ENCODE measurements at regions not wholly inside any gene's neighbourhood (a gene's known extent, or its start where the extent isn't known, plus 50 kb on each side); places are given as distances from the start of the nearest gene placed in this dataset.
"Not testable (repeated sequence)": the region's sequence is repeated elsewhere in the genome, so short reads cannot be mapped to it uniquely, and the experiment has no call there.

DNA sequence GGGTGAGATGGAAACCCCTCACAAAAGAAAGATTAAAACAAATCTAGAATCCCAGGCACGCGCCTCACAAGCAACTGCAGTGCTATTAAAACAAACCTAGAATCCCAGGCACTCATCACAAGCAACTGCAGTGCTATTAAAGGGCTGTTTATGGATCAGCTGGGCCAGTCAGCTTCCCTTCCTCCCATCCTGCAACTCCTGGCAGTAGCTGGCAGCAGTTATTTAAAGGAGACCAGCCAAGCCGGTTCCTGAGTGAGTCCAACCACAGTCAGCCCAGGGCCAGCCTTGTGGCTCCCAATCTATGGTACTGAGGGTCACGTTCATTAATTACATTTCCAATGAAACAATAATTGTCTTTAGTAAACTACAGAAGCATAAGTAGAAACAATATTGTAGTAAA lies 1673.5 kb downstream of the SPATA31A7 start:
- 13 to 14% methylated on average over 4 of the region's 4 CpGs for WGBS, 2 donors

DNA sequence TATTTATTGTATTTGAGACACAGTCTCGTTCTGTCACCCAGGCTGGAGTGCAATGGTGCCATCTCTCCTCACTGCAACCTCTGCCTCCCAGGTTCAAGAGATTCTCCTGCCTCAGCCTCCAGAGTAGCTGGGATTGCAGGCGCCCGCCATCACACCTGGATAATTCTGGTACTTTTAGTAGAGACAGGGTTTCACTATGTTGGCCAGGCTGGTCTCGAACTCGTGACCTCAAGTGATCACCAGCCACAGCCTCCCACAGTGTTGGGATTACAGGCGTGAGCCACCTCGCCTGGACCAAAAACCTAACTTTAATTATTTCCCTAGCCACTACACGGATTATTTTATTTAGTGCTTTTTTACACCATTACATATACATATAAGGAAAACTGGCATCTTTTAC lies 1674.0 kb downstream of the SPATA31A7 start:
- DNase-seq, result peak; percentile 20 to 31
- not testable (repeated sequence) for H3K4me3 ChIP-seq (replicated peaks in 1 of 3); H3K27me3 ChIP-seq

More for the DNA sequence above, 1673.5 kb downstream of the SPATA31A7 start:
- H3K27me3 ChIP-seq; H3K4me3 ChIP-seq (replicated peaks in 1 of 3); H3K9me3 ChIP-seq; H3K36me3 ChIP-seq; intact Hi-C loops (cut with DNase I): not testable (repeated sequence)
- H3K4me1 ChIP-seq, result peaks cover 8 to 14% of the 10 kb centered on the region in 2 donors
- peak in 1 of 2 donors; percentile 53 for TF ChIP-seq POLR2A (IDR thresholded peaks at IDR 0.05)
- H3K27ac ChIP-seq, result peak overlapping the region in 2 of 3 donors; percentile 56 to 72
- peak; percentile 92 to 94 for DNase-seq

DNA sequence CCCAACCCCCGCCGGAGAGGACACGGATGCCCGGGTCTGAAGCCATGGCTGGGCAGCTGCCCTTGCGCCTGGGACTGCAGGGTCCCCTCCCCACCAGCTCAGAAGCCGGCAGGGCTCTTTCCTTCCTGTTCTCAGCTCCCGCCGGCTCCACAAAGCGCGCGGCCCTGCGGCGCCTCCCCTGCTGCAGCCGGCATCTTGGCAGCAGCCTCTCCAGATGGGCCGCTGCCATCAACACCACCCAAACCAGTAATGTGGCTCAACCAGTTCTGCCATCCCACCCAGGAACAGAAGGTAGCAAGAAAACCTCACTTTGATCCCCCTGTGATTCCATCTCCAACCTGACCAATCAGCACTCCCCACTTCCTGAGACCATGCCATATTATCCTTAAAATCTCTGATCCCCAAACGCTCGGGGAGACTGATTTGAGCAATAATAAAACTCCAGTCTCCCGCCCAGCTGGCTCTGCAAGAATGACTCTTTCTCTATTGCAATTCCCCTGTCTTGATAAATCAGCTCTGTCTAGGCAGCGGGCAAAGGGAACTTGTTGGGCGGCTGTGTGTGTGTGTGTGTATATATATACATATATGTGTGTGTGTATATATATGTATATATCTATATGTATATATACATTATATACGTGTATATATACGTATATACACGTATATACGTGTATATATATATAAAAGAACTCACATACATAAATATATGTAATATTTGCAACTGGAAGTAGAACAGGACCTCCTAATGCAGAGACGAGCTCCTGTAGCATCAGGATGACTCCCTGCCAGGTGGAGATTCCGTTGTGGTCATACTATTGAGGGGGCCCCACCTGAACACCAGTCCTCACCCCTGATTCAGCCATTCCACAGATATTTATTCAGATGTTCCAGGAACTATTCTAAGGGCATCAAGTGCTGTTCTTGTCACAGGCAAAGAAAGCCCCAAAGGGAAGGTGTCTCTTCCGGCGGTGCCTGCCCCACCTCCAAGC lies 1674.9 kb downstream of the SPATA31A7 start:
- 21 to 27% methylated on average over 28 of the region's 28 CpGs for WGBS, 2 donors
- H3K27me3 ChIP-seq; intact Hi-C loops (cut with DNase I); H3K9me3 ChIP-seq; H3K36me3 ChIP-seq: not testable (repeated sequence)
- peak overlapping the region; percentile 43 to 72 (median 56) for H3K27ac ChIP-seq
- peak overlapping the region in 1 of 3 donors; percentile 11 for H3K4me3 ChIP-seq (replicated peaks in 1 of 3)
- H3K4me1 ChIP-seq, result peaks cover 8 to 14% of the 10 kb centered on the region in 2 donors
- TF ChIP-seq POLR2A (IDR thresholded peaks at IDR 0.05), result peak in 1 of 2 donors; percentile 32
- peak; percentile 92 to 94 for DNase-seq

More for the DNA sequence above, 1674.0 kb downstream of the SPATA31A7 start:
- H3K36me3 ChIP-seq; intact Hi-C loops (cut with DNase I); H3K9me3 ChIP-seq: not testable (repeated sequence)
- H3K27ac ChIP-seq, result peak overlapping the region in 2 of 3 donors; percentile 56 to 72
- peaks cover 8 to 14% of the 10 kb centered on the region in 2 donors for H3K4me1 ChIP-seq
- WGBS, 2 donors, result 78 to 80% methylated on average over 8 of the region's 8 CpGs

DNA sequence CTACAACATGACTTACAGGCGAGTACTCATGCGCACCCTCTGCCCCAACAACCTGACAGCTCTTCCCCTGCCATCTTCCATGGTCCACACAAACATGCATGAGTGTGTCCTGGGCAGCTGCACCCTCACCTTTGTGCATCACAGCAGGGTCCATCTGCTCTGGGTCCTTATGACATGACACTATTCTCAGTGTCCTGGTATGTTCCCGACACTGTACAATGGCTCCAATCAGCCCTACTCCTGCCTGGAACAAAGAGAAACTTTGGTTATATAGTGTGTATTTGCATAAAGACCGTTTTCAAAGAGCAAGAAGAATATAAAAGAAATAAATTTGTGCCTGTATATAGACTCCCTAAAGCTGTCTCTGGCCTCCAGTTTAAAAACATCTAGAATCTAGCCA lies 1679.2 kb downstream of the SPATA31A7 start:
- H3K36me3 ChIP-seq; H3K9me3 ChIP-seq; H3K27ac ChIP-seq; H3K4me3 ChIP-seq (replicated peaks in 1 of 3); intact Hi-C loops (cut with DNase I); H3K4me1 ChIP-seq; DNase-seq; H3K27me3 ChIP-seq: not testable (repeated sequence)
- 90 to 93% methylated on average over 4 of the region's 4 CpGs for WGBS, 2 donors

DNA sequence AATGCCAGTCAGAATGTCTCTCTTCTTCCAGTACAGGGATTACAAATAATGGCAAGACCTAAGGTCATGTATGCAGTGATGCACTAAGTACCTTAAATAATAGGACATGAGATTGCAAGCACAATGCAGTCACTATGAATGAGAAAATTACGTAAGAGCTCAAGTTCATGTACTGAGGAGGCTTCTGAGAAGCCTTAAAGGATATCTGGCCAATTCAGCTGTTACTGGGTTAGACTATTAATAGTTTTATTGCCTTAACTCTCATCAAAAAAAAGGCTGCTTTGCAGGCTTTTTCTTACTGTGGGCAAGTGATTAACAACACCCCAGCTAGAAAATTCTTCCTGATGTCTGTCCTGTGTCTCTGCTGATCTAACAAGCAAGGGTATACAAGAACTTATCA lies 1681.9 kb downstream of the SPATA31A7 start:
- H3K4me1 ChIP-seq; H3K36me3 ChIP-seq; H3K27ac ChIP-seq; H3K27me3 ChIP-seq; DNase-seq; H3K4me3 ChIP-seq (replicated peaks in 1 of 3); H3K9me3 ChIP-seq; intact Hi-C loops (cut with DNase I): not testable (repeated sequence)
- 81 to 94% methylated on average over 1 of the region's 1 CpG for WGBS, 2 donors

DNA sequence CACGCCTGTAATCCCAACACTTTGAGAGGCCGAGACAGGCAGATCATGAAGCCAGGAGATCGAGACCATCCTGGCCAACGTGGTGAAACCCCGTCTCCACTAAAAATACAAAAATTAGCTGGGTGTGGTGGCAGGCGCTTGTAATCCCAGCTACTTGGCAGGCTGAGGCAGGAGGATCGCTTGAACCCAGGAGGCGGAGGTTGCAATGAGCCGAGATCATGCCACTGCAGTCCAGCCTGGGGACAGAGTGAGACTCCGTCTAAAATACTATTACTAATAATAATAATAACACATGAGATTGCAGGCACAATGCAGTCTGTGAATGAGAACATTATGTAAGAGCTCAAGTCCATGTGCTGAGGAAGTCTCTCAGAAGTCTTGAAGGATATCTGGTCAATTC lies 1684.4 kb downstream of the SPATA31A7 start:
- DNase-seq; H3K4me3 ChIP-seq (replicated peaks in 1 of 3); H3K4me1 ChIP-seq; H3K27me3 ChIP-seq; H3K9me3 ChIP-seq; intact Hi-C loops (cut with DNase I); H3K27ac ChIP-seq; H3K36me3 ChIP-seq: not testable (repeated sequence)
- 78 to 84% methylated on average over 10 of the region's 10 CpGs for WGBS, 2 donors

DNA sequence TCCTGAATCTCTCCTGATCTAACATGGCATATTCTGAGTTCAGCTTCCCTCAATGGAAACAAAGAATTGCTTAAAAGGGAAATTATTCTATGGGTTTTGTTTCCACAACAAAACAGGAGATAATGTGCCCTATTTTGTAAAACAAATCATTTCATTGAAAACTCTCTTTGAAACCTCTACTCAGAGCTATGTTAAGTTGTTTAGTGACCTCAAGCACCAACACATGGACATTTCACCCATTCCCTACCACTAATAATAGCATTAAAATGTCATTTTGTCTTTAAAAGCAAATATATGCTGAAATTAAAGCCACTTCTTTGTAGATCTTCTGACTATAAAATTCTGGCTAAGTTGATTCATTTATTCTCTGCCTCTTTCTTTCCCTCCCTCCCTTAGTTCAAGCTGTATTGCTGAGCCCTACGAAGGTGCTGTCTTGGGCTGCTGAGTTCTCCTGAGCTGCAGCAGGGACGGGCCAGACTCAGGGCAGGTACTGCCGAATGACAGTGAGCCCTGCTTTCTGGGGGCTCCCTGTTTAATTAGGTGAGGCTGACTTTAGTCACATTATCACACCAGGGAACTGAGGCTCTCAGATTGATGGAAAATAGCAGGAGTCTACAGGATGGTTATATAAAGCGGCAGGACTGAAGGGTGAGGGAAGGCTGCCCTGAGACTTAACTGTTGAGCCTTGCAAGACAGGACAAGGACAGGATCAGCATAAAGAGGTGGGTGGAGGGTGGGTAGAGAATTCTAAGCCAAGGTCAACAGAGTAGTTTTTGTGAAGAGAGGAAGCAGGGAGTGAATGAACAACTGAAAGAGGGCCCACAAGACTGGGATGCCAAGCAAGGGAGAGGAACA lies 1685.1 kb downstream of the SPATA31A7 start:
- H3K4me3 ChIP-seq (replicated peaks in 1 of 3); H3K9me3 ChIP-seq; H3K4me1 ChIP-seq; H3K27ac ChIP-seq; intact Hi-C loops (cut with DNase I); H3K36me3 ChIP-seq; H3K27me3 ChIP-seq; DNase-seq: not testable (repeated sequence)
- WGBS, 2 donors, result 90 to 94% methylated on average over 4 of the region's 4 CpGs

GRCh38 chr9:62877552-62877951 lies 1687.7 kb downstream of the SPATA31A7 start:
- H3K27me3 ChIP-seq; H3K4me3 ChIP-seq (replicated peaks in 1 of 3); intact Hi-C loops (cut with DNase I); DNase-seq; H3K9me3 ChIP-seq; H3K36me3 ChIP-seq; H3K27ac ChIP-seq: not testable (repeated sequence)
- H3K4me1 ChIP-seq, result peaks cover 11 to 13% of the 10 kb centered on the region in 2 donors

GRCh38 chr9:62877987-62878386 lies 1688.2 kb downstream of the SPATA31A7 start:
- H3K4me3 ChIP-seq (replicated peaks in 1 of 3); DNase-seq; H3K27ac ChIP-seq; H3K9me3 ChIP-seq; H3K36me3 ChIP-seq; H3K27me3 ChIP-seq; intact Hi-C loops (cut with DNase I): not testable (repeated sequence)
- H3K4me1 ChIP-seq, result peaks cover 11 to 13% of the 10 kb centered on the region in 2 donors
- WGBS, 2 donors, result 76 to 80% methylated on average over 7 of the region's 7 CpGs

- intact Hi-C loops (cut with DNase I); H3K9me3 ChIP-seq; H3K36me3 ChIP-seq; H3K27me3 ChIP-seq; H3K4me3 ChIP-seq (replicated peaks in 1 of 3): not testable (repeated sequence)
- Histone ChIP-seq H3K4me1 (peaks cover 11 to 13% of the 10 kb centered on the region in 2 donors), H3K27ac (peak overlapping the region; percentile 23 to 74 (median 60))
- DNase-seq, result peak; percentile 64 to 71
- 19 to 20% methylated on average over 6 of the region's 6 CpGs for WGBS, 2 donors
Observed at GRCh38 chr9:62880453-62880852, 1690.6 kb downstream of the SPATA31A7 start.

GRCh38 chr9:62880971-62881370 lies 1691.1 kb downstream of the SPATA31A7 start:
- Histone ChIP-seq H3K27ac (peak overlapping the region in 2 of 3 donors; percentile 43 to 74), H3K4me1 (peaks cover 11 to 13% of the 10 kb centered on the region in 2 donors)
- WGBS, 2 donors, result 68 to 83% methylated on average over 3 of the region's 3 CpGs
- intact Hi-C loops (cut with DNase I); DNase-seq; H3K36me3 ChIP-seq; H3K27me3 ChIP-seq; H3K4me3 ChIP-seq (replicated peaks in 1 of 3); H3K9me3 ChIP-seq: not testable (repeated sequence)

DNA sequence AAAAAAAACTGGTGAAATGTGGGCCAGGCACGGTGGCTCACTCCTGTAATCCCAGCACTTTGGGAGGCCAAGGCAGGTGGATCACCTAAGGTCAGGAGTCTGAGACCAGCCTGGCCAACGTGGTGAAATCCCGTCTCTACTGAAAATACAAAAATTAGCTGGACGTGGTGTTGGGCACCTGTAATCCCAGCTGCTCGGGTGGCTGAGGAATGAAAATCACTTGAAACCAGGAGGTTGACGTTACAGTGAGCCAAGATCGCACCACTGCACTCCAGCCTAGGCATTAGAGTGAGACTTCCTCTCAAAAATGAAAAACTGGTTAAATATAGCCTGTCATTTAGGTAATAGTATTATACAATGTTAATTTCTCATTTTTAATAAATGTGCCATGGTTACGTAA lies 1692.0 kb downstream of the SPATA31A7 start:
- WGBS, 2 donors, result 47 to 50% methylated on average over 8 of the region's 8 CpGs
- Histone ChIP-seq H3K4me1 (peaks cover 11 to 13% of the 10 kb centered on the region in 2 donors), H3K27ac (peak overlapping the region; percentile 27 to 74 (median 27))
- DNase-seq, result peak; percentile 53 to 59
- H3K36me3 ChIP-seq; intact Hi-C loops (cut with DNase I); H3K4me3 ChIP-seq (replicated peaks in 1 of 3); H3K27me3 ChIP-seq; H3K9me3 ChIP-seq: not testable (repeated sequence)
